Colonic mucosa (tissue), 4 donors: ENCODE measurements at regions not wholly inside any gene's neighbourhood (a gene's known extent, or its start where the extent isn't known, plus 50 kb on each side); places are given as distances from the start of the nearest gene placed in this dataset.

Source experiments
- DNase-seq: peaks from one replicate; pipeline ENCODE4 v3.0.0-alpha.2; 2020
- H3K27ac ChIP-seq: fragments of 200-600 bp; one replicate; pipeline ENCODE4 v1.8.0; 2021
- H3K27me3 ChIP-seq: fragments of 200-600 bp; one replicate; pipeline ENCODE4 v1.8.0; 2021
- H3K36me3 ChIP-seq: fragments of 200-600 bp; one replicate; pipeline ENCODE4 v1.8.0; 2021
- H3K4me1 ChIP-seq: fragments of 200-600 bp; one replicate; pipeline ENCODE4 v1.8.0; 2021; ENCODE audit warnings: mild to moderate bottlenecking
- H3K4me3 ChIP-seq: fragments of 200-600 bp; one replicate; pipeline ENCODE4 v1.8.0; 2021
- H3K9ac ChIP-seq, 2 donors: one replicate each; pipeline ENCODE4 v1.7.0; 2013; ENCODE audit warnings: control low read depth in 2 of 2, low read depth in 2 of 2, low read length in 2 of 2
- H3K9me3 ChIP-seq: fragments of 200-600 bp; one replicate; pipeline ENCODE4 v1.8.0; 2021
- CTCF ChIP-seq: fragments of 200-600 bp; IDR thresholded peaks from one replicate; pipeline ENCODE4 v1.8.0; 2022; ENCODE audit warnings: antibody characterized with exemption, mild to moderate bottlenecking
- intact Hi-C: fragments of 100-400 bp; cut with DNase I; formaldehyde crosslinking; loops from one replicate; pipeline ENCODE4 v1.14.1; 2022
- donor health status: healthy.
- donor health status: DM: no; HTN: no; CAD: no.
- donor health status: DM: no; HTN: no; CAD: no.

- Histone ChIP-seq H3K27ac (no peak overlapping the region), H3K9ac (no peak overlapping the region), H3K36me3 (no peaks in the 10 kb centered on the region), H3K27me3 (no peaks in the 10 kb centered on the region), H3K4me1 (no peaks in the 10 kb centered on the region), H3K4me3 (no peak overlapping the region), H3K9me3 (no peaks in the 10 kb centered on the region)
- TF ChIP-seq CTCF: no peak
- intact Hi-C loops: no loop called here
- DNase-seq: no peak
Measured at GRCh38 chr9:86529496-86530275, 175.5 kb upstream of the TUT7 start.

- H3K9ac ChIP-seq: no peak overlapping the region
- no peak overlapping the region for H3K27ac ChIP-seq
- H3K36me3 ChIP-seq: no peaks in the 10 kb centered on the region
- intact Hi-C loops: no loop called here
- DNase-seq: no peak
- H3K9me3 ChIP-seq: no peaks in the 10 kb centered on the region
- H3K4me1 ChIP-seq: no peaks in the 10 kb centered on the region
- H3K27me3 ChIP-seq: no peaks in the 10 kb centered on the region
- H3K4me3 ChIP-seq: no peak overlapping the region
- TF ChIP-seq CTCF: no peak
Measured at GRCh38 chr9:86526021-86526420, 171.8 kb upstream of the TUT7 start.

GRCh38 chr9:86525182-86525581 is 171.0 kb upstream of the TUT7 start:
- H3K27ac ChIP-seq: no peak overlapping the region
- no peak for DNase-seq
- no peaks in the 10 kb centered on the region for H3K4me1 ChIP-seq
- no peak overlapping the region for H3K9ac ChIP-seq
- no peaks in the 10 kb centered on the region for H3K27me3 ChIP-seq
- no peaks in the 10 kb centered on the region for H3K9me3 ChIP-seq
- no peaks in the 10 kb centered on the region for H3K36me3 ChIP-seq
- no peak for TF ChIP-seq CTCF
- H3K4me3 ChIP-seq: no peak overlapping the region
- intact Hi-C loops: no loop called here

GRCh38 chr9:86521977-86522376 is 167.8 kb upstream of the TUT7 start:
- H3K27me3 ChIP-seq: no peaks in the 10 kb centered on the region
- intact Hi-C loops: no loop called here

GRCh38 chr9:86521322-86521721 is 167.1 kb upstream of the TUT7 start:
- no peaks in the 10 kb centered on the region for H3K4me1 ChIP-seq
- no peak for DNase-seq
- H3K9me3 ChIP-seq: no peaks in the 10 kb centered on the region
- no peak for TF ChIP-seq CTCF
- no peaks in the 10 kb centered on the region for H3K27me3 ChIP-seq
- no peak overlapping the region for H3K9ac ChIP-seq
- intact Hi-C loops: no loop called here
- H3K4me3 ChIP-seq: no peak overlapping the region
- H3K36me3 ChIP-seq: no peaks in the 10 kb centered on the region
- H3K27ac ChIP-seq: no peak overlapping the region

More at GRCh38 chr9:86521977-86522376, 167.8 kb upstream of the TUT7 start:
- no peaks in the 10 kb centered on the region for H3K9me3 ChIP-seq
- H3K4me1 ChIP-seq: no peaks in the 10 kb centered on the region
- no peak for TF ChIP-seq CTCF
- no peaks in the 10 kb centered on the region for H3K36me3 ChIP-seq
- H3K4me3 ChIP-seq: no peak overlapping the region
- no peak overlapping the region for H3K27ac ChIP-seq
- no peak overlapping the region for H3K9ac ChIP-seq
- no peak for DNase-seq
